A549 (cell line): ENCODE measurements at regions not wholly inside any gene's neighbourhood (a gene's known extent, or its start where the extent isn't known, plus 50 kb on each side); places are given as distances from the start of the nearest gene placed in this dataset.

ENCODE experiments used
- ATAC-seq, 2 experiments: fragments of 200-7000 bp in 1 of 2; fragments of >200 bp in 1 of 2; cut with Nextera tagmentation in 1 of 2; cut with Tn5 transposase in 1 of 2; 3 replicates each; pipeline versions ENCODE4 v1.8.0 to v1.9.1; 2018 to 2020; ENCODE audit warnings: mild to moderate bottlenecking in 1 of 2, moderate library complexity in 1 of 2
- CTCF ChIA-PET: fragments of 300-600 bp; sonication (Branson Sonifier 250); formaldehyde crosslinking; extraction: SDS; loops from one replicate; lab custom pipeline; 2021; ENCODE audit warnings: antibody characterized with exemption, inconsistent platforms; lab: Yijun Ruan, JAX
- POLR2A ChIA-PET: fragments of 350-600 bp; formaldehyde crosslinking; extraction: SDS; loops from one replicate; lab custom pipeline; 2021; ENCODE audit warnings: antibody characterized with exemption, inconsistent platforms; lab: Yijun Ruan, JAX
- DNase-seq, 2 experiments: peaks; one replicate each; pipeline versions ENCODE4 v3.0.0 to v3.0.0-alpha.2; 2011 to 2016; ENCODE audit warnings: low read depth in 1 of 2, low spot score in 1 of 2
- FAIRE-seq: peaks from 2 replicates; lab custom pipeline; 2011; peaks lifted over from hg19 to GRCh38; lab: Jason Lieb, UNC
- H3K27ac ChIP-seq, 2 experiments: fragments of >200 bp; sonication (Bioruptor Twin); formaldehyde crosslinking; 3 replicates each; pipeline ENCODE4 v1.5.1; 2016 to 2017
- H3K4me1 ChIP-seq: fragments of >200 bp; sonication (Bioruptor Twin); formaldehyde crosslinking; 3 replicates; pipeline ENCODE4 v1.6.1; 2016
- H3K4me2 ChIP-seq: fragments of >200 bp; sonication (Bioruptor Twin); formaldehyde crosslinking; 3 replicates; pipeline ENCODE4 v1.6.1; 2016
- H3K4me3 ChIP-seq: fragments of >200 bp; sonication (Bioruptor Twin); formaldehyde crosslinking; 3 replicates; pipeline ENCODE4 v1.5.1; 2016
- H3K9me3 ChIP-seq: fragments of >200 bp; sonication (Bioruptor Twin); formaldehyde crosslinking; 3 replicates; pipeline ENCODE4 v1.6.1; 2016
- BHLHE40 ChIP-seq: IDR thresholded peaks from 2 replicates; pipeline ENCODE4 v1.6.1; 2012; ENCODE audit warnings: low read depth, low read length, inconsistent platforms
- CHD4 ChIP-seq: fragments of 200-600 bp; sonication (generic); IDR thresholded peaks from 2 replicates; pipeline ENCODE4 v1.6.1; 2016; ENCODE audit warnings: antibody characterized with exemption, mild to moderate bottlenecking, borderline replicate concordance
- EHF ChIP-seq: fragments of 250-450 bp; sonication (Bioruptor Pico); IDR thresholded peaks from 2 replicates; pipeline ENCODE4 v1.5.0; 2020; ENCODE audit warnings: mild to moderate bottlenecking
- EP300 ChIP-seq, 2 experiments: fragments of >200 bp; sonication (Bioruptor Twin); formaldehyde crosslinking; IDR thresholded peaks; 2 replicates in 1 of 2; 3 replicates in 1 of 2; pipeline ENCODE4 v1.6.1; 2016 to 2017
- ESRRA ChIP-seq: fragments of 150-350 bp; IDR thresholded peaks from 2 replicates; pipeline ENCODE4 v1.6.1; 2014; ENCODE audit warnings: mild to moderate bottlenecking, low read length, borderline replicate concordance
- FOSB ChIP-seq: fragments of 250-450 bp; sonication (Bioruptor Pico); IDR thresholded peaks from 2 replicates; pipeline ENCODE4 v1.5.0; 2020; ENCODE audit warnings: mild to moderate bottlenecking, moderate library complexity
- FOSL2 ChIP-seq, 2 experiments: fragments of 450-650 bp in 1 of 2; fragments of >200 bp in 1 of 2; sonication (Bioruptor Twin) in 1 of 2; formaldehyde crosslinking; IDR thresholded peaks; 2 replicates each; pipeline versions ENCODE4 v1.5.0 to v1.6.1; 2016 to 2020; ENCODE audit warnings: mild to moderate bottlenecking in 1 of 2, moderate library complexity in 1 of 2
- FOXS1 ChIP-seq: fragments of 250-450 bp; sonication (Bioruptor Pico); IDR thresholded peaks from 2 replicates; pipeline ENCODE4 v1.5.0; 2020; ENCODE audit warnings: mild to moderate bottlenecking, moderate library complexity
- HOXA7 ChIP-seq: fragments of 250-450 bp; sonication (Bioruptor Pico); IDR thresholded peaks from 2 replicates; pipeline ENCODE4 v1.5.0; 2020; ENCODE audit warnings: mild to moderate bottlenecking, moderate library complexity
- JUNB ChIP-seq: fragments of >200 bp; sonication (Bioruptor Twin); formaldehyde crosslinking; IDR thresholded peaks from 2 replicates; pipeline ENCODE4 v1.6.1; 2016
- KDM5A ChIP-seq: fragments of 200-600 bp; sonication (generic); IDR thresholded peaks from 2 replicates; pipeline ENCODE4 v1.6.1; 2016; ENCODE audit warnings: antibody characterized with exemption, mild to moderate bottlenecking
- PHF8 ChIP-seq: fragments of 200-600 bp; sonication (generic); IDR thresholded peaks from 2 replicates; pipeline ENCODE4 v1.6.1; 2016; ENCODE audit warnings: low read depth, mild to moderate bottlenecking, antibody characterized with exemption, moderate library complexity, borderline replicate concordance
- POLR2A ChIP-seq: IDR thresholded peaks from 2 replicates; pipeline ENCODE4 v1.6.1; 2012; ENCODE audit warnings: mild to moderate bottlenecking, low read length
- POLR2AphosphoS2 ChIP-seq: conservative IDR thresholded peaks from 2 replicates; pipeline ENCODE4 v1.6.1; 2012; ENCODE audit warnings: low read length, improper control_type of control experiment, inconsistent platforms
- RAD21 ChIP-seq, 2 experiments: fragments of >200 bp in 1 of 2; sonication (Bioruptor Twin) in 1 of 2; formaldehyde crosslinking in 1 of 2; IDR thresholded peaks in 1 of 2; conservative IDR thresholded peaks in 1 of 2; 2 replicates in 1 of 2; 3 replicates in 1 of 2; pipeline ENCODE4 v1.6.1; 2012 to 2018; ENCODE audit warnings: inconsistent platforms in 1 of 2
- RARB ChIP-seq: fragments of 250-450 bp; sonication (Bioruptor Pico); IDR thresholded peaks from 2 replicates; pipeline ENCODE4 v1.8.0; 2021; ENCODE audit warnings: mild to moderate bottlenecking, moderate library complexity
- RFX5 ChIP-seq: fragments of 450-650 bp; IDR thresholded peaks from 2 replicates; pipeline ENCODE4 v1.7.1; 2014; ENCODE audit warnings: antibody characterized with exemption, mild to moderate bottlenecking, moderate library complexity
- ZC3H11A ChIP-seq: fragments of 450-650 bp; IDR thresholded peaks from 2 replicates; pipeline ENCODE4 v1.6.1; 2014; ENCODE audit warnings: antibody characterized with exemption, mild to moderate bottlenecking
- ZNF302 ChIP-seq: fragments of 250-450 bp; sonication (Bioruptor Pico); IDR thresholded peaks from 2 replicates; pipeline ENCODE4 v1.9.0; 2021; ENCODE audit warnings: inconsistent platforms, mild to moderate bottlenecking, moderate library complexity
- WGBS: methylation state at CpG from one replicate; pipeline ENCODE4 v1.1.6; 2017; ENCODE audit errors: missing lambda C conversion rate; 5-methylcytosine and 5-hydroxymethylcytosine counted together
- TF ChIP-seq, protein P1 (sequence below): IDR thresholded peaks from 2 replicates; pipeline ENCODE4 v1.6.1; 2012
- TF ChIP-seq, protein P2 (sequence below): fragments of 250-450 bp; sonication (Bioruptor Pico); IDR thresholded peaks from 2 replicates; pipeline ENCODE4 v1.5.0; 2021; ENCODE audit warnings: mild to moderate bottlenecking, moderate library complexity, borderline replicate concordance
- TF ChIP-seq, protein P3 (sequence below): fragments of >200 bp; sonication (Bioruptor Twin); formaldehyde crosslinking; IDR thresholded peaks from 3 replicates; pipeline ENCODE4 v1.6.1; 2016

DNA sequence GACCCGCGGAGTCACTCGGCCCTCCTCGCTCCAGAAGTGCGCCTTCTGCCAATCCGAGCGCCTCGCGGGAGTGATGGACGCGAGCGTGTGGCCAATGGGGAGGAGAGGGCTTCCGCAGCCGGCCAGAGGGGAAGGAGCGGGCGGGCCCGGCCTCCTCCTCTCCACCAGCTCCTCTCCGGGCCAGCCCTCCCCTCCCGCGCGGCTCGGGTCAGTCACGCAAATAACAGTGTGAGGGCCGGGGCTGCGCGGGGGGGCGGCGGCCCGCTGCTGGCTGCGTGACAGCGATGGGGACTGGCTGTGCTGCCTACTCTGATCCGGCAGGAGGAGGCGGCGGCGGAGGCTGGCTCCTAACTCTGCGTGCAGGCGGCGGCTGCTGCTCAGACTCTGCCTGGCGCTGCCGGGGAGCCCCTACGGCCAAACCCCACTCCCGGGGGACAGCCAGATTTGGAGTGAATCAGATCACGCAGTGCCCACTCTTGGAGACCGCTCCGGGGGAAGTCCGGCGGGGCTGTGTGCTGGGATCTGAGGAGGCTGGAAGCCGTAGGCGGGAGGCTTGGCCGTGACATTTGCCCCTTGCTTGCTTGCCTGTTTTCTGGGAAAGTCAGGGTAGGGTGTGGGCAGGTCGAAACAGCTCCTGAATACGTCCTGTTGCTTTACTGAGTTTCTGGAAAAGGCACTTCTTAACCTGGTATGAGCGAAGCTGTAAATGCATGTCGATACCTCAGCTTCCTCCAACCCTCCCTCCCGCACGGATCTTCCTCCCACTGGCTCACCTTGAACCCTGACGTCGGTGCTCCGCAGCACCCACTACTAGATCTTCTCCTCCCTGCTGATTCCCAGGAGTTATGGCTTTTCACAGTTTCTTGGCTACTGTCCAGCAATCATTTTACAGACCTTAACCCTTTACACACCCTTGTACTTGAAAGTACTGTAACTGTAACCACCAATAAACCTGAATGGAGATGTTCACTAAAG is 97.9 kb upstream of the SERTAD2 start (continued):
- TF ChIP-seq, protein P1, sequence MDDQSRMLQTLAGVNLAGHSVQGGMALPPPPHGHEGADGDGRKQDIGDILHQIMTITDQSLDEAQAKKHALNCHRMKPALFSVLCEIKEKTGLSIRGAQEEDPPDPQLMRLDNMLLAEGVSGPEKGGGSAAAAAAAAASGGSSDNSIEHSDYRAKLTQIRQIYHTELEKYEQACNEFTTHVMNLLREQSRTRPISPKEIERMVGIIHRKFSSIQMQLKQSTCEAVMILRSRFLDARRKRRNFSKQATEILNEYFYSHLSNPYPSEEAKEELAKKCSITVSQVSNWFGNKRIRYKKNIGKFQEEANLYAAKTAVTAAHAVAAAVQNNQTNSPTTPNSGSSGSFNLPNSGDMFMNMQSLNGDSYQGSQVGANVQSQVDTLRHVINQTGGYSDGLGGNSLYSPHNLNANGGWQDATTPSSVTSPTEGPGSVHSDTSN = peak; percentile 95
- TF ChIP-seq EP300 (IDR thresholded peaks at IDR 0.05) (no peak), RFX5 (peak; percentile 43; the same call in 1 of the 2 replicates), ZNF302 (no peak), POLR2A (peak; percentile 79)

DNA sequence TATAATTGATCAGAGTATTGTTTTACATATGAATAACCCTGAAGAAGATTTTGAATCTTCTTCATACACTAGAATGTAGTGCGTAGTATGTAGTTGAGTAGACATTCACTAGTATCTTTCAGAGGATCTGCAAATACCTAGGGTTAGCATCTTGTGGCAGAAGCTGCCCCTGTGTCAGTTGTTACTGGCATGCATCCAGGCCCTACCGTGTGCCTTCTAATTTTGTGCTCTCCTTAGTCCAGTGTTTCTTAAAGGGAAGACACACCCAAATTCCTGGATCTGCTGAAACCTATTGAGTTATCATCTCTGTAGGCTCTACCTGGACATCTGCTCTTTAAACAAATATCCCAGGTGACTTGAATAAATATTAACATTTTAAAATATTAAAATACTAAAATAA is 99.7 kb upstream of the SERTAD2 start:
- no peak for ATAC-seq
- POLR2A ChIA-PET = interaction anchor here (1.0 kb wide), 1 partner anchor 8 kb away, joined by 3 read pairs; no protein-coding TSS in a partner anchor
- H3K4me2 ChIP-seq = no peak overlapping the region
- CTCF ChIA-PET = interaction anchor here (0.7 to 5.2 kb wide), 5 partner anchors 10 to 111 kb away, joined by 3 to 36 read pairs (median 13); no protein-coding TSS in a partner anchor
- no peak for DNase-seq
- H3K4me3 ChIP-seq = no peak overlapping the region
- peaks cover 6% of the 10 kb centered on the region; the same call in 1 of the 3 replicates for H3K9me3 ChIP-seq
- no peak overlapping the region for H3K27ac ChIP-seq
- H3K4me1 ChIP-seq = peaks cover 18% of the 10 kb centered on the region
- FAIRE-seq = no peak
- no peak for TF ChIP-seq RARB (CRISPR knock-in tag)
- no peak for TF ChIP-seq EP300 (IDR thresholded peaks at IDR 0.05)
- TF ChIP-seq JUNB = no peak
- no peak for TF ChIP-seq POLR2AphosphoS2
- TF ChIP-seq KDM5A = no peak
- WGBS = 52% methylated on average over 2 of the region's 2 CpGs

DNA sequence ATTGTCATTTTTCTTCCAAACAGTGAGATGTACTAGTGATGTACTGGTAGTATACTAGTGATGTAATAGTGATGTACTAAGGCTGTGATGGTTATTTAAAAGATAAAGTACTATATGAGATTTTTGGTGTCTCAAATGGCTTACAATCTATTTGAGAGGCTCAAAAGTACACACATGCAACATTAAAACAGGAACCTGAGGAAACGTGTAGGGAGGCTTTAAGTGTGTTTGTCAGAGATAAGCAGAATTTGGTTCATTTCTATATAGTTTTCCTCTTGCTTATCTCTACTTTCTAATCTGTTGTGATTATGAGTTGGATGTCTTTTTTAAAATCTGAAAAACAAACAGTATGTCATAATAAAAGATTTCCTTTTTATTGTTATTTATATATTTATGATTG is 100.9 kb upstream of the SERTAD2 start:
- no peak for DNase-seq
- FAIRE-seq = no peak
- Histone ChIP-seq H3K9me3 (peaks cover 6% of the 10 kb centered on the region; the same call in 1 of the 3 replicates), H3K4me2 (no peak overlapping the region), H3K27ac (no peak overlapping the region), H3K4me3 (no peak overlapping the region), H3K4me1 (peaks cover 8% of the 10 kb centered on the region)
- TF ChIP-seq POLR2AphosphoS2 = no peak
- TF ChIP-seq RAD21 (conservative IDR thresholded peaks at IDR 0.05 in 1 of 2, IDR thresholded peaks at IDR 0.05 in 1 of 2) = no peak
- no peak for TF ChIP-seq ZNF302
- no peak for TF ChIP-seq PHF8
- TF ChIP-seq FOSL2 (IDR thresholded peaks at IDR 0.05) = no peak
- no peak for TF ChIP-seq FOSL2 (CRISPR knock-in tag; IDR thresholded peaks at IDR 0.05)
- TF ChIP-seq FOXS1 = no peak
- TF ChIP-seq ZC3H11A = no peak
- TF ChIP-seq, protein P2, sequence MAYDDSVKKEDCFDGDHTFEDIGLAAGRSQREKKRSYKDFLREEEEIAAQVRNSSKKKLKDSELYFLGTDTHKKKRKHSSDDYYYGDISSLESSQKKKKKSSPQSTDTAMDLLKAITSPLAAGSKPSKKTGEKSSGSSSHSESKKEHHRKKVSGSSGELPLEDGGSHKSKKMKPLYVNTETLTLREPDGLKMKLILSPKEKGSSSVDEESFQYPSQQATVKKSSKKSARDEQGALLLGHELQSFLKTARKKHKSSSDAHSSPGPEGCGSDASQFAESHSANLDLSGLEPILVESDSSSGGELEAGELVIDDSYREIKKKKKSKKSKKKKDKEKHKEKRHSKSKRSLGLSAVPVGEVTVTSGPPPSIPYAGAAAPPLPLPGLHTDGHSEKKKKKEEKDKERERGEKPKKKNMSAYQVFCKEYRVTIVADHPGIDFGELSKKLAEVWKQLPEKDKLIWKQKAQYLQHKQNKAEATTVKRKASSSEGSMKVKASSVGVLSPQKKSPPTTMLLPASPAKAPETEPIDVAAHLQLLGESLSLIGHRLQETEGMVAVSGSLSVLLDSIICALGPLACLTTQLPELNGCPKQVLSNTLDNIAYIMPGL (CRISPR knock-in tag) = no peak
- TF ChIP-seq EHF (CRISPR knock-in tag) = no peak
- TF ChIP-seq CHD4 = no peak
- TF ChIP-seq FOSB (CRISPR knock-in tag) = no peak
- no peak for TF ChIP-seq BHLHE40
- no peak for TF ChIP-seq HOXA7
- TF ChIP-seq, protein P3, sequence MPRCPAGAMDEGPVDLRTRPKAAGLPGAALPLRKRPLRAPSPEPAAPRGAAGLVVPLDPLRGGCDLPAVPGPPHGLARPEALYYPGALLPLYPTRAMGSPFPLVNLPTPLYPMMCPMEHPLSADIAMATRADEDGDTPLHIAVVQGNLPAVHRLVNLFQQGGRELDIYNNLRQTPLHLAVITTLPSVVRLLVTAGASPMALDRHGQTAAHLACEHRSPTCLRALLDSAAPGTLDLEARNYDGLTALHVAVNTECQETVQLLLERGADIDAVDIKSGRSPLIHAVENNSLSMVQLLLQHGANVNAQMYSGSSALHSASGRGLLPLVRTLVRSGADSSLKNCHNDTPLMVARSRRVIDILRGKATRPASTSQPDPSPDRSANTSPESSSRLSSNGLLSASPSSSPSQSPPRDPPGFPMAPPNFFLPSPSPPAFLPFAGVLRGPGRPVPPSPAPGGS = no peak
- no peak for TF ChIP-seq ESRRA
- no peak for TF ChIP-seq KDM5A
- ATAC-seq = no peak
- CTCF ChIA-PET = interaction anchor here (1.8 kb wide), 1 partner anchor 77 kb away, joined by 8 read pairs; no protein-coding TSS in a partner anchor
- 79% methylated on average over 1 of the region's 1 CpG for WGBS
- POLR2A ChIA-PET = no interaction called here
